Liver (tissue), 3 donors: ENCODE measurements at regions not wholly inside any gene's neighbourhood (a gene's known extent, or its start where the extent isn't known, plus 50 kb on each side); places are given as distances from the start of the nearest gene placed in this dataset.

Experiments
- CTCF ChIP-seq: fragments of 150-350 bp; IDR thresholded peaks from 2 replicates; pipeline ENCODE4 v1.5.1; 2017; ENCODE audit warnings: improper control_type of control experiment, low read depth, low read length; ENCODE audit not compliant: missing input control
- GABPA ChIP-seq, 2 donors: IDR thresholded peaks in 1 of 2; conservative IDR thresholded peaks in 1 of 2; 2 replicates each; pipeline ENCODE4 v1.6.1; 2016; ENCODE audit warnings: antibody characterized with exemption in 2 of 2, mild to moderate bottlenecking in 1 of 2, moderate library complexity in 1 of 2
- JUND ChIP-seq, 2 donors: IDR thresholded peaks; 2 replicates each; pipeline ENCODE4 v1.6.1; 2016; ENCODE audit warnings: antibody characterized with exemption in 2 of 2
- MAX ChIP-seq: IDR thresholded peaks from 2 replicates; pipeline ENCODE4 v1.6.1; 2016; ENCODE audit warnings: antibody characterized with exemption
- SP1 ChIP-seq: IDR thresholded peaks from 2 replicates; pipeline ENCODE4 v1.6.1; 2018; ENCODE audit warnings: antibody characterized with exemption, mild to moderate bottlenecking
- donor health status: healthy.
- donor health status: healthy.

- TF ChIP-seq CTCF (no peak), JUND (IDR thresholded peaks at IDR 0.05) (no peak), GABPA (IDR thresholded peaks at IDR 0.05 in 1 of 2, conservative IDR thresholded peaks at IDR 0.05 in 1 of 2) (no peak), SP1 (no peak), MAX (no peak)
These were observed 111.0 kb downstream of the MRPL57 start for GRCh38 chr13:21287331-21287907.
